HG03457 (cell line): ENCODE measurements at regions not wholly inside any gene's neighbourhood (a gene's known extent, or its start where the extent isn't known, plus 50 kb on each side); places are given as distances from the start of the nearest gene placed in this dataset.
"Not testable (repeated sequence)": the region's sequence is repeated elsewhere in the genome, so short reads cannot be mapped to it uniquely, and the experiment has no call there.

ENCODE experiments used
- ATAC-seq: cut with Tn5 transposase; IDR thresholded peaks from one replicate; pipeline ENCODE4 v1.9.1; 2021; ENCODE audit warnings: moderate number of reproducible peaks; ENCODE audit not compliant: unreplicated experiment

DNA sequence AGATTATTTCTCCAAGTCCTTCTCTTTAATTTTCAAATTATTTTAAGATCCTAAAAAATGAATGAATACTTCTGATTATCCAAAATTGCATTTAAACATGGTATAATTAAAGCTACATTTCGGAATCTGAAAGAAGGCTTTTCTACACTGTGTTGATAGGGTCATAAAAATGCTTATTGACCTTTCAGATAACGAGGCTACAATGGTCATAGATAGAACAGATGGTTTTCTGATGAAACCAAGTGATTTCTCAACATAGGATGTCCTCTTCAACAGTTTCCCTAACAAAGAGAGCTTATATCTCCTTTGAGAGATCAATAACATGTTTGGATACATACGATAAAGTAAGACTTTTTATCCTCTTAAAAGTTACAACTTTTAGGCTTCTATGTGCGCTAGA, 201.1 kb downstream of the PTH2R start:
- no peak for ATAC-seq

DNA sequence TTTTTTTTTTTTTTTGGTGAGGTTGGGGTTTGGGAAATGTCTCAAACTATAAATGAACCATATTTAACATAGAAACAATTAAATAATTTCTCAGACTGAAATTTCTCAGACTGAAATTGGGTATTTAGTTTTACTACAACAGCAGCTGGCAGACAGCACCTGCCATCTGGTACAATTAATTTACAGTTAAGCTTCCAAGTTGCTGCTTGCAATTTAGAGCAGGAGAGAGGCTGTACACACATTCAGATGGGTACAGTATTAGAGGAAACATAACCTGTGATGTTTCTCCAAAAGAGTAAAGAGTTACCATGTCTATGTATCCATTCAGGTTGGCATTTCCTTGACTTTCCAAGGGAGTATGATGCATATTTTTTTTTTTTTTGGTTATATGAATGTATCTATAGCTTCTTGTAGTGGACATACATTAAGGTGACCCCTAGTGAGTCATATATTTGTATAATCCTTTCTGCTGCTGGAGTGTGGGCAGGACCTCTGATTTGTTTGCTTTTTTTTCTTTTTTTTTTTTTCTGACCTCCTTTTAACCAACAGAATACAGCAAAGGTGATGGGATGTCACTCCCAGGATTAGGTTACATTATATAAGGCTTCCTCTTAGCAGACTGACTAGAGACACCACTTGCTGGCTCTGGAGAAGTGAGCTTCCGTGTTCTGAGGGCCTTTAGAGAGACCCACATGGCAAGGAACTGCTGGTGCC, 201.7 kb downstream of the PTH2R start:
- ATAC-seq = no peak

DNA sequence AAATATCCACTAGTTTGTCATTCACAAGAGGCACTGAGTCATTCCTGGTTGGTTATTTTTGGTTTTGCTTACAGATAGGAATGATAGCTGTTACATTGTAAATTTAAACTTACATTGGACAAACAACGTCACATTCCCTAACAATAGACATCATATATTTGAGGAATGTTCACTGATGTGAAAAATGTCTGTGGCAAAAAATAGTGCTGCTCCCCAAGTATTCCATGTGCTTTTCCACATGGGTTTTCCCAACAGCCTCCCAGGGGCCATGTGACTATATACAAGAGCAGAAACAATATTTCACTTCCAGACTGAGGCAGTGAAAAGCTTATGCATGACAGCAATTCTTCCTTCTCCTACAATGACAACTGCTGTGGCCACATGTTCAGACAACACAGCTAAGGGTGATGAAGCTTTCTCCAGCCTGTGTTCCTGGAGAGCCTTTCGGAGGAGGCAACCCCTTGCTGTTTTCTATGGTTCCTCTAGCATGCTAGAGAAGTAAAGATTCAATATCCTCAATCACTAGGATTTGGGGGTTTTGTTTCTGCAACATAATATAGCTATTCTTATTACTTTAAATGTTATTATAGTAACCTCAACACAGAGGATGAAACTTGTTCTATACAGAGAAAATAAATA, 202.7 kb downstream of the PTH2R start:
- ATAC-seq = no peak

DNA sequence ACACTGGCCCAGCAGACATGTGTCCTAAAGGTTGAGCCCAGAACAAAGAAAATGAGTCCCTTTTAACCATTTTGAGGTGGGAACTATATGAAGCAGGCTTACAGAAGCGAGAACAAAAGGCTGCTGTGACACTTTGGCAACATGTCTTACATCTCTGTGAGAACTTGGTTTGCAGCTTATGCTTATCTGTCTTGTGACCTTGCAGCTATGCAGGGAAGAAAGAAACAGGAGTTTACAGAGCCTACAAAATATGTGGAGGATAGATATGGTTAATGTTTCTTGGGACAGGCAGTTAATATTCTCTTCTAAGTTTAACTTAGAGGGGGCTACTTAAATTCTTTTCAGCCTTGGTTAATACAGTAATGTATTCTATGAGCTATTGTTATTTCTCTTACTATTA, 209.1 kb downstream of the PTH2R start:
- ATAC-seq = not testable (repeated sequence)

DNA sequence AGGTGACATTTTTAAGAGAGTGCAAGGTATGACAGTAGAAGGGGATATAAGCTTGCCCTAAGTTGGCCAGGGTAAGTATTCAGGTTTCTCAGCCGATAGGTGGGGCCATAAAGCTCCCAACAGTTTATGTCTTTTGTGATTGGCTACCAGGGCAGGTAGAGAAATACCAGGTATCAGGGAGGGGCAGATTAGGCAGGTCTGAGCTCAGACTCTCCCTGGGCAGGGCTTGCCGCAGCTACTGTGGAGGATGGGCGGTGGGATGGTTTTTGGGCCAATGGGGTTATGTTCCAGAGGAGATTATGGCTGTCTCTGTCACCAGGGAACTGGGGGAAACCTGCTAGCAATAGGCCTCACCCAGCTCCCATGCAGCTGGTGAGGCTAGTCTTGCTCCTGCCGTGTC, 211.6 kb downstream of the PTH2R start:
- ATAC-seq = no peak

DNA sequence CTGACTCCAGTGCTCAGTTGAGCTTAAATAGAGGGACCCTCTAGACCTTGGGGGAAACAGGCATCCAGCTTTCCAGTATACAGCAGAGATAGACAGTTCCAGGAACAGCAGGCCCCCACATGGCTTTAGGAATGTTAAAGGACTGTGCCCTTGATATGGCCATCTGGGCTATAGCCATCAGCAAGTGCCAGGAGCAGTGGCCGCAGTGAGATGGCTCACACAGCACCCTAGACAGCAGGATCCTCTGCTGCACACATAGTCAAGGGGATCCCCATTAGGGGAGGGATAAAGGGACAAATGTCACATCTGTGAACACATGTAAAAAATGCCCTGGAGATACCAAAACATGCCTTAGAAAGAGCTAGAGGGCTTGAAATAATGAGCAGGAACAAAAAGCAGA, 213.4 kb downstream of the PTH2R start:
- no peak for ATAC-seq

DNA sequence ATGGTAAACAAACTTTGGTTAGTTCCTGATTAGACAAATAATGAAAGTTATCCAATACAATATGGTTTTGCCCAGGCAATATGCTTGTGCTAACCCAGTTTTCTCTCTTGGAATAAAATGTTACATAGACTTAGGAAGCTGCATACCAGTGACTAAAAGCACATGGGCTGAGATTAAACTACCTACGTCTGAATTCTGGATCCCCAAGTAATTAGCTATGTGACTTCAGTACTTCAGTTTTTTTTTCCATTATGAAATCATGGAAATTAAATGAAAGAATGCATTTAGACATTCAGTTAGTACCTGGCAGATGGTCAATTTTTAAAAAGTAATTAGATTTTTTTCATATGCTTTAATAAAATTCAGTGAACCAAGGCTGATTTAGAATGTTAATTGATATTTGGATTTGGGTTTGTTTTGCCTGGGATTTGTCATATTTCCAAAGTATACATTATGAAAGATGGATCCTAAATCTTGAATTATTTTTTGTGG, 213.9 kb downstream of the PTH2R start:
- ATAC-seq = no peak

DNA sequence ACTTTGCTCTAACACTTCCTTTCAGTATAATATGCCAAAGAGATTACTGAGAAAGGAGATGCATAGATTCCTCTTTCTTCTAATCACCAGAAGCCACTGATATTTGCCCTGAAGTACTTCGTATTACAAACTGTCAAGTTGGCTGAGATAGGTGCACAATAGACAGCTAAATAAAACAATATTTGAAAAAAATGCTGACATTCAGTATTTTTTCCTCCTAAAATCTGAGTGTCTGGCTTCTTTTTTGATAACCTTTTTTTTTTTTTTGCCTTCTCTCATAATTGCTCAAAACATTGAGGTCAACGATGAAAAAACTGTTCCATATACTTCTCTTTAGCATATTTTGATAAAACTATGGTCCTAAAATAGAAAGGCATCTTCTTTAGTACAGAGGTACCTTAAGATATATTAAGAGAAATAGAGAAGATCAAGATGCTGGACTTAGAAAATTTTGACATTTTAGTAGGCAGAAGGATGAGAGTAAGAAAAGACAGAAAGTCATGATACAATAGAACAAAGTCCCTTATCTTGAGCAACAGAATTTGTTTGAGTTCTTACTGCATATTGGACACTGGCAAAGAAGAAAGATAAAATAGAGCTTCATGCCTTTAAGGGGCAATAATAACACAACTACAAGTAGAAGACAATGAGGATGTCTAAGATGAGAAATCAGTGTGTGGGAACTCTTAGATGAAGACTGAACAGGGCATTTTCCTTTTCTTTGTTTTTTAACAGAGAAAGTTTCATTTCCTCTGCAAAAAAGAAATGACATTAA, 220.7 kb downstream of the PTH2R start:
- no peak for ATAC-seq

DNA sequence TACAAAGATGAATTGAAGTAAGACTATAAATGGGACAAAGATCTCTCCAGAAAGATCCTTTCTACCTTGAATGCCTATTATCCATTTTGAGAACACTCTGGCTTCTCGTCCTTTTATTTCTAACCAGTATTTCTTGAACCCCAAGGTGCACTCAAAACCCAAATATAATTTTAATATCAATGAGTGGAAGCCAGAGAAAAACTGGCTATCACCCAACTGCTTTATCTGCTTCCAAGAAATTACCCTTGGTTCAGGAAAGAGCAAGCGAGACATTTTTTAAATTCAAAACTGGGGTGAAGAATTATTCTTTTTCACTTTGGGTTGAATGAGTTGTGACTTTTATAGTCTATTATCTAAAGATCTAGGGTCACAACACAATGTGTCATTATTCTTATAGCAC, 221.3 kb downstream of the PTH2R start:
- no peak for ATAC-seq

DNA sequence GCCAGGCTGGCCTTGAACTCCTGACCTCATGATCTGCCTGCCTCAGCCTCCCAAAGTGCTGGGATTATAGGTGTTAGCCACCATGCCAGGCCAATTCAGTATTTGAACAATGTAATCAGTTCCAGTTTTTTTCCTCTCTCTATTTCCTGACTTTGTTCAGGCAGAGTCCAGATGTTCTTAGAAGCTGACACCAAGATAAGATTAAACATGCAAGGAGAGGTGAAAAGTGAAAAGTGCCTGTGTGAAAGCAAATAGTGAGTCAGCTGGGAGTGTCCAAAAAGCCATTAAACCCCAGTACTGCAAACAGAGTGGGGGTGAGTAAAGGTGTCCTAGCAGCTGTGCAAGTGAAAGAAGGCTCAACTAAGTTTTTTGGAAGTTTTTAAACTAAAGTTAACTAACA, 231.5 kb downstream of the PTH2R start:
- ATAC-seq = no peak

DNA sequence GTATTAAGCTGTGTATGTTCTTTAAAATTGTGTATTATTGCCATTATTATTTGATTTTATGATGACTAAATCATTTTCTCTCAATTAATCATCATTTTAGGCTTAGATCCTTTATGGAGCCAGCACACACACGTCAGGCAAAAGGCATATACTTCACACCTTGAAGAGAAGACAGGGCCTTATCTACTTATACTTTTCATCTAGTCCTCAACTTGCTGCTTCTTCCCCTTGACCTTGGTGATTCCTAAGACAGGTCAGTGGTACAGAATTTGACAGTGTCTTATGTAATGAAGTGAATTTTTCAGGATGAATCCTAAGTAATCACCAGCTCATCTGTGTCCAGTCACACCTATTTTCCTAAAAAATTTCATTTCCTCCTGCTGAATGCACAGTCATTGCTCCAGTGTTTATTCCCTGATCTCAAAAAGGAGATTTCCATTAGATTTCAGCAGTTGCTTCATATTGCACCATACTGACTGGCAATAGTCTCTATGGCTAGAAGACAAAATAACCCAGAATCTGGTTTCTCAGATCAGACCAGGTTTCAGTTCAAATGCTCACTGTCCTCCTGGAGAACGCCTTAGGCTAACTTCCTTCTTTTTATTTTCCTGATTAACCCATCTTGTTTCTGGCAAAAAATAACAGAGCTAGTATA, 235.7 kb downstream of the PTH2R start:
- no peak for ATAC-seq

DNA sequence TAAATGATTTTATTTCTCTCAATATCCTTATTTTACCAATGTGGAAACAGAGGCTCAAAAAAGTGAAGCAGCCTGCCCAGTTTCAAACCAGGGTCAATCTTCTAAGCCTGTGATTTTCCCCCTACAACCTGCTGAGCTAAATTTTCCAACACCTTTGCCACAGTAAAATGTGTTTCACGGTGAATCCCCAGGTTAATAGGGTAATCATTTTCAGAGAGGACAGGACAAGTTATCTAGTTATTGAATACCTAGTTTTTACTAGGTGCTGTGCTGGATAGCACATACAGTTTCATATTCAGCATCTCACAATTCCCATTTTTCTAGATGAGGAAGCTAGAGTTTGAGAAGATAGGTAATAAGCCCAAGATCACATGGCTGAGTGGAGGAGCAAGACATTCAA, 236.6 kb downstream of the PTH2R start:
- ATAC-seq = peak; percentile 69

DNA sequence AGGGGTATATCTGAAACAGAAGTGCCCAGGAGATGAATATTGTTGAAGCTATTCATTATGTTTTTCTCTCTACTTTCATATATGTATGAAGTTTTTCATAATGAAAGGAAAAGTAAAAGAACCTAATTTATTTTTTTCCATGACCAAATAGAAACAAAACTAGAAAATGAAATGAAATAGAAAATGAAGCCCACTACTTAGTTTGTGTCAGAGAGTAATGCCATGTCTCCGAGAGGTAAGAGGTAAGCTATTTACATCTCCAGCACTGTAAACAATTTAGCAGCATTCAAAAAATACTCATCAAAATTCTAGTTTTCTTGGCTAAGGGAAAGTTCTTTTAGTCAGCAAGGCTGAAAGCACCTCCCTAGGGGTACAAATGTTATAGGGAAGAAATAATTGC, 238.6 kb downstream of the PTH2R start:
- no peak for ATAC-seq

DNA sequence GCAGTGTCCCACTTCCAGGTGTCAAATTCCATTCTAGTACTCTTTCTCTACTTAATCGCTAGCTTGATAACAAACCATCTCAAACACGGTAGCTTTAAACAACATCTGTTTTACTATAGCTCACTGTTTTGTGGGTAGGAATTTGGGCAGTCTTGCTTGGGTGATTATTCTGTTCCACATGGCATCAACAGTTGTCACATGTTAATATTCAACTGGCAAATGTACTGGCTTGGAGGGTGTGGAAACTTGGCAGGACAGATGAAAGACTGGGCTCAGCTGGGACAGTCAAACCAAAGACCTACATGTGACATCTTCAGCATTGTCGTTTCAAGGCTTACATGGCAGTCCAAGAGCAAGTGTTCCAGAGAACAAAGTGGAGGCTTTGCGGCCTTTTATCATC, 241.8 kb downstream of the PTH2R start:
- ATAC-seq = peak; percentile 79

DNA sequence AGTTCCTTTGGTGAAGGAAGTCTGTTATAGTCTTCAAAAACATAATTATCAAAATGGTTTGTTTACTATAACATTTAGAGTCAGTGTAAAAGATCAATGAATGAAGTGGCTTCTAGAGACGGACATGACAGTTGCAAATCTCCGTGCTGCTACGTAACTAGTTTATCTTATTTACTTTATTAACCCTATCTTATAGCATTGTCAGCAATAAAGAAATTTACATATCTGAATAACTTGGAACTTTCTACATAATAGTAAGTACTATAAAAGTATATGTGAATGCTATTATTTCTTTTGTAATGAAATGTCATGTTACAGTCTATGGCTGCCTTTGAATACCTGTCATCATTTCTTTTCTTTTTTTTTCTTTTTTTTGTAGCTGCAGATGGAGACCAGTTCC, 246.8 kb downstream of the PTH2R start:
- no peak for ATAC-seq

DNA sequence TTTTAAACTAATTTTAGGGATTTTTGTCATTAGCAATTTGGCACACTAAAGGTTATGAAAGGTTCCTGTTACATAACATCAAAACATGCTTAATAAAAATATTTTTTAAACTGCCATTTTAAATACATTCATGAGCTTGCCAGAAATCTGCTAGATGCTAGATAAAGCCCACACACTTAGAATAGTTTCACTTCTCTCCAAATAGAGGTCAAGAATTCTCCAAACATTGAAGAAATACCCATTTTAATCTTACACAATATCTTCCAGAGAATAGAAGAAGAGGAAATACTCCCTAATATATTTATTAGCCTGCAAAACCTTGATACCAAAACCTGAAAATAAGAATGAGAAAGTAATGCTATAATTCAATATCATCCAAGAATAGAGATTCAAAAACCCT, 247.5 kb downstream of the PTH2R start:
- no peak for ATAC-seq

DNA sequence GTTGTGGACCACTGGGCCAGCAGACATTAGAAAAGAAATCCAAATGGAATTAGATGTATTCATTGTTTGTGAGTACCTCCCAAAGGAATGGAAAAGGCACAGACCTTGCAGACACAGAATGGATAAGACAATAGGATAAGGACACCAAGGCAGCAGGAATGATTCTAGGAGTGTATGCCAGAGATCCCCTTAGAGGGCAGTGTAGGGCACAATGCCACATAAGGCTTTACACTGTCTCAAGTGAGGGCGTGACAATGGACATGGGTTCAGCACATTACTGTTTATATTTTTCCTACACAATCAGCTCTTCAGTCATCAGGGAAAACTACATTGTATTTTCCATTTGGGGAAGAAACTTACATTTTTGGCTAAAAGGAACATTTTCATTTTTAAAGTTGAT, 250.9 kb downstream of the PTH2R start:
- ATAC-seq = no peak

DNA sequence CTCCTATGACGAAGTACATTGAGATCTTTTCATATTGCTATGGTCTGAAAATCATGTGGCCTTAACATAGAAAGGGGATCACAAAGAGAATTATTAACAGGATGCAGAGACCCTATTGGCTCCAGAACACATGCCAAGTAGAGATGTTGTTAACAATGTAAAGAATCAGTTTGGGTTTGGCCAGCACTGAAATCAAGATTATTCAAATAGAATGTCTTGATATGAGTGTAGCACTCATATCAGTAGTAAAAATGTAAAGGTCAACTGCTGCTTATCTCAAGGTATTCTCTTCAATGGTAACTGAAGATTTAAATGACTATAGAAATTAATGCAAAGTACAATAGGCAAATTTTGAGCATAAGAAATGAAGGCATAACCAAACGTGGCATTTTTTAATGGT, 262.8 kb downstream of the PTH2R start:
- ATAC-seq = no peak

DNA sequence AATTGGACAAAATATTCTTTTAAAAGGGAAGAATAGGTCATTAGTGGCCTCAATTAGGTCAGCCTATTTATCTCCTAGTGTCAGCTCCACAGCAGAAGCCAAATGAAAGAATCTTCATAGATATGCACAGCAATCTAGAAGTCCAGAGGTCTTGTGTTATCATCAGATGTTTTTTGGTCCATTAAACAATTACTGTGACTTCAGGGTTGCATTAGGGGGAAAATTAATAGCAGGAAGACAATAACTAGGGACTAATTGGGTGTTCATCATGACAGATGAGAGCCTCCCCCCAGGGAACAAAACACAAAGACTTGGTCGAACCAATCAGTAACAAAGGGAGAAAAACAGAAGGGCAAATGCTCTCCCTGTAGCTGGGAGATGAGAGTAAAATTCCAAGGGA, 264.7 kb downstream of the PTH2R start:
- ATAC-seq = no peak

DNA sequence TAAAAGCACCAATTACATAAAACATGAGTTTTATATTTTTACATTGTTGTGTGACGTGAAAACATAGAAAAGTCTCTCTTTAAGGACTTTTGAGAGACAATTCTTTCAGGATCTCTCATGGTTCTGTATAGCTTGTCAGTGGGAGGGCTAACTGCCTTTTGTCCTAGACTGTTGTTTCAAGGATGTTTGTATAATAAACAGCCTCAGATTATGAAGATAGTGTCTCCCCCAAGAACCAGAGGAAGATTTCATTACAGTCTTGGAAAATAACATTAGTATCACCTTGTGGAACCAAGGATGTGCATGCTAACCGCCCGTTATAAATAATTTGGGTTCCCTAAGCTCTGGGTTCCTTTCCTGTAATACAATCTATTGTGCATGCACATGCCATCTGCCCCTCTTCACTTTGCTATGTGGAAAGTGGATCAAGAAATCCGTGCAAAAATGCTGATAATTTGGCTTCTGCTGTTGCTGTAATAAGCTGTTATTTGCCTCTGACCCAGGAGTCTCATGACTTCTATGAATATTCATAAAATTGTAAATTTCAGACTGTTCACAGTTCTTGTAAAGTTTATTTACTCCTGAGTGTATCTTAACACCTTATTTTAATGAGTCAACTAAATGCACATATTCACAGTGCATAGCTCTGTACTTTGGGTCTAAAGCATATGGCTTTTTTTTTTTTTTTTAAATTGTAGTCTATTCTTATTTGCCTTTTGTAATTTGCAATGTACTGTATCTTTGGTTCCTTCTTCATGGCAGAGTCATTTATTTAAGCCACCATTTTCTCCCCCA, 265.5 kb downstream of the PTH2R start:
- ATAC-seq = no peak

DNA sequence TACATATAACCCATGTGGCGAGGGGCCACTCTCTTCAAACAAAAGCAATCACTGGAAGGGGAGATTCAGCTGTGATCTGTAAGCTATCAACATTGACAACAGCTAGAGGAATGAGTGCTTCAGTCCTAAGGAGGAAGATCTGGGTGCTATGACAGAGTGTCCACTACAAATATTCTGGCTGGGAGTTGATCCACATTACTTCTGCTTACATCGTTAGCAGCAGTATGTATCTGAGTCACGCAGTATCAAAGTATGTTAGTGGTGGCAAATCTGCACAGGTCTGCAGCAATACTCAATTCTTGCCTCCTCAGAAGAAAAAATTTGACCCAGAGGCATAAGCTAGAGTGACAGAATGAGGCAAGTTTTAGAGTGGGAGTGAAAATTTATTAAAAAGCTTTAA, 267.0 kb downstream of the PTH2R start:
- ATAC-seq = no peak
